Fibroblast of lung (primary cell): ENCODE measurements at regions not wholly inside any gene's neighbourhood (a gene's known extent, or its start where the extent isn't known, plus 50 kb on each side); places are given as distances from the start of the nearest gene placed in this dataset.

Experiments used
- EZH2 ChIP-seq: IDR thresholded peaks from 2 replicates; pipeline ENCODE4 v1.5.1; 2012; ENCODE audit warnings: low read length, control low read depth, mild to moderate bottlenecking; ENCODE audit errors: missing control alignments
- TF ChIP-seq, protein P1 (sequence below), 2 donors: IDR thresholded peaks in 1 of 2; conservative IDR thresholded peaks in 1 of 2; 1 replicate in 1 of 2; 2 replicates in 1 of 2; pipeline ENCODE4 v1.5.1; 2011 to 2012; ENCODE audit warnings: low read length in 2 of 2, control low read depth in 1 of 2, inconsistent platforms in 1 of 2, low read depth in 1 of 2, mild to moderate bottlenecking in 1 of 2

DNA sequence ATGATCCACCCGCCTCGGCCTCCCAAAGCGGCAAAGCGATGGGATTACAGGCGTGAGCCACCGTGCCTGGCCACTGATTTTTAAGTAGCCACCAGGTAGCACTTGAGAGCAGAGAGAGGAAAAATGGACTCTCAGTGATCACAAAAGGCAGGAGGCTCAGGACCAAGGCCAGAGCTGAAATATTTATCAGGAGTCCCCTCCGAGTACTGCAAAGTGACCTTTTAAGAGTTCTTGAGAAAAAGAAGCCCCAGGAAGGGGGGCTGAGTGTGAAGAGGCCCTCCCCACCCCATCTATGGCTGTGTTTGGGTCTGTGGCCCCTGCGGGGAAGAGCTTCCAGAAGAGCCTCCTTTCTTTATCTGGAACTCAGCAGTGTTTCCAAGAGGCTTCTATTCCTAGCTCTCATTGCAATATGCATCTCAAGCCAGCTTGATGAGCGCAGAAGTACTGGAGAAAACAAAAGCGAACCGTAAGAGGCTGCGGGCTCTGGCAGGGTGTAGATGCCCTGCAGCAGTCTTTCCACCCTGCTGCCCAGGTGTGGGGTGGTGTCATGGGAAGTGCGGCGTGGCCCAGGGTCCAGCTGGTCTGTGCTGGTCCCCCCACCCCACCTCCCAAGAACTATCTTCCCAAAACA, 75.5 kb upstream of the CDK20 start:
- no peak for TF ChIP-seq EZH2
- TF ChIP-seq, protein P1, sequence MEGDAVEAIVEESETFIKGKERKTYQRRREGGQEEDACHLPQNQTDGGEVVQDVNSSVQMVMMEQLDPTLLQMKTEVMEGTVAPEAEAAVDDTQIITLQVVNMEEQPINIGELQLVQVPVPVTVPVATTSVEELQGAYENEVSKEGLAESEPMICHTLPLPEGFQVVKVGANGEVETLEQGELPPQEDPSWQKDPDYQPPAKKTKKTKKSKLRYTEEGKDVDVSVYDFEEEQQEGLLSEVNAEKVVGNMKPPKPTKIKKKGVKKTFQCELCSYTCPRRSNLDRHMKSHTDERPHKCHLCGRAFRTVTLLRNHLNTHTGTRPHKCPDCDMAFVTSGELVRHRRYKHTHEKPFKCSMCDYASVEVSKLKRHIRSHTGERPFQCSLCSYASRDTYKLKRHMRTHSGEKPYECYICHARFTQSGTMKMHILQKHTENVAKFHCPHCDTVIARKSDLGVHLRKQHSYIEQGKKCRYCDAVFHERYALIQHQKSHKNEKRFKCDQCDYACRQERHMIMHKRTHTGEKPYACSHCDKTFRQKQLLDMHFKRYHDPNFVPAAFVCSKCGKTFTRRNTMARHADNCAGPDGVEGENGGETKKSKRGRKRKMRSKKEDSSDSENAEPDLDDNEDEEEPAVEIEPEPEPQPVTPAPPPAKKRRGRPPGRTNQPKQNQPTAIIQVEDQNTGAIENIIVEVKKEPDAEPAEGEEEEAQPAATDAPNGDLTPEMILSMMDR (conservative IDR thresholded peaks at IDR 0.05 in 1 of 2, IDR thresholded peaks at IDR 0.05 in 1 of 2; ENCODE audit: low read depth in 1 of 2, low read length in 2 of 2) = no peak
